ENCODE measurements at regions not wholly inside any gene's neighbourhood (a gene's known extent, or its start where the extent isn't known, plus 50 kb on each side); places are given as distances from the start of the nearest gene placed in this dataset.

DNA sequence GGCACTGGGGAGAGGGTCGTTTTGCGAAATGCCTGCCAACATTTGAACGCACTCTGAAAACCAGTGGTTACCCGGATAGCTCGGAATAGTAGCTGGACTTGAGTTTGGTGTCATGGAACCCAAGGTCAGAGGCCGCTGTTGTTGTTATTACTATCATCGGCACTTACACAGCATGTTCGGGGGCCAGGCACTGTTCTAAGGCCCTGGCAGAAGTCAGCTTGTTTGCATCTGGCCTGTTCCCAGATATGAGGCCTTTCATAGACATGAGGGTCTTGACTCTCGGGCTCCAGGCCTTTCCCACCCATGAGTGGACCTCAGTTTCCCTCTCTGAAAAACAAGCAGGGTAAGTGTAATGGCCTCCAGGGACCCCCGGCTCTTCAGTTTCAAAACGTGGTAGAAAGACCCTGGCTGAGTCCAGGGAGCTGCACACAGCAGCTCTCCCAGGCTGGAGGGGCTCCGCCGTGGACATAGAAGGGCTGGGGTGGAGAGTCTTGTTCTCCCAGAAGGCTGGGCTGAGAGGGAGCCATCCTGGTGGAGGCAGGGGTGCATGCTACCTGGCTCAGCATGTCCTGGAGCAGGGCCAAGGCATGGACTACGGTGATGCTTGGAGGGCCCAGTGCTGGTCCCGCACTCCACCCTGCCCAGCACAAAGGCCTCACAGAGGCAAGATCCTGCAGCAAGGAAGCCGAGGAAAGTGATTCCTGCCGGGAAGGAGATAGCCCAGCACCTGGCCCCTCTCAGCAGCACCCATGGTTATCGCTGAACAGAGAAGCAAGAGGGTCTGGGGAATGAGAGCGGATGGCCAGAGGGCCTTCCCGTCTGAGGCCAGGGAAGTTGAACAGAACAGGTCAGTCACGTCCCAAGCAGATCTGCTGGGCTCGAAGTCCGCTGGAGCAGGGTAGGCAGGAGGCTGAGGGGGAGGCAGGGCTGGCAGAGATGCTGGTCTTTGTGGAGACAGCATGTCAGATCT, 63.5 kb upstream of the C14orf180 start:
- no peak for TF ChIP-seq CTCF (IDR thresholded peaks at IDR 0.05; ENCODE audit: poor library complexity, severe bottlenecking)
- no peak for TF ChIP-seq RAD21 (conservative IDR thresholded peaks at IDR 0.05)
- TF ChIP-seq POLR2AphosphoS5 (IDR thresholded peaks at IDR 0.05) = no peak
- no peak for TF ChIP-seq EZH2 (IDR thresholded peaks at IDR 0.05; ENCODE audit: borderline replicate concordance, insufficient read depth, low read length, poor library complexity, severe bottlenecking)
